ENCODE measurements at regions not wholly inside any gene's neighbourhood (a gene's known extent, or its start where the extent isn't known, plus 50 kb on each side); places are given as distances from the start of the nearest gene placed in this dataset.

- no peak for TF ChIP-seq CTCF (IDR thresholded peaks at IDR 0.05; ENCODE audit: borderline replicate concordance, control extremely low read depth, extremely low read depth, insufficient read depth, missing control alignments)
- no peak for DNase-seq (ENCODE audit: low spot score)
- in situ Hi-C loops (cut with MboI; ENCODE audit: low sequenced_read_pairs, unreplicated experiment) = no loop called here
Measured at GRCh38 chr13:99071666-99072065, 93.8 kb upstream of the DOCK9 start.

DNA sequence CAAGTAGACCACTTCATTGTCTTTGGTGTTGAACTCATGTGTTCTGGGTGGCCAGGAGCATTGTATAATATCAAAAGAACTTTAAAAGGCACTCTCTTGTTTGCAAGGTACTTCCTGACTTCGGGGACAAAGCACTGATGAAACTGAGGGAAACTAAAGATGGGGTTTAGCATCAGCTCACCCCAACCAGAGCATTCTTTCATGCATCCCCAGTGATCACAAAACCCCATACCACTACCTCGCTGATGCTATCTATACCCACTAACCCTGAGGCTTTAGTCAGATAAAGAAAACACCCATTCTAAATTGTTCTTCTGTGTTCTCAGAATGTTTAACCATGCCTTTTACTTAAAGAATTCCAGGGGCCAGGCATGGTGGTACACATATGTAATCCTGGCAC, 94.5 kb upstream of the DOCK9 start:
- no peak for DNase-seq (ENCODE audit: low spot score)
- no peak for TF ChIP-seq CTCF (IDR thresholded peaks at IDR 0.05; ENCODE audit: borderline replicate concordance, control extremely low read depth, extremely low read depth, insufficient read depth, missing control alignments)
- in situ Hi-C loops (cut with MboI; ENCODE audit: low sequenced_read_pairs, unreplicated experiment) = no loop called here

- no peak for TF ChIP-seq CTCF (IDR thresholded peaks at IDR 0.05; ENCODE audit: borderline replicate concordance, control extremely low read depth, extremely low read depth, insufficient read depth, missing control alignments)
- no peak for DNase-seq (ENCODE audit: low spot score)
- in situ Hi-C loops (cut with MboI; ENCODE audit: low sequenced_read_pairs, unreplicated experiment) = no loop called here
Measured at GRCh38 chr13:99072941-99073340, 95.1 kb upstream of the DOCK9 start.

DNA sequence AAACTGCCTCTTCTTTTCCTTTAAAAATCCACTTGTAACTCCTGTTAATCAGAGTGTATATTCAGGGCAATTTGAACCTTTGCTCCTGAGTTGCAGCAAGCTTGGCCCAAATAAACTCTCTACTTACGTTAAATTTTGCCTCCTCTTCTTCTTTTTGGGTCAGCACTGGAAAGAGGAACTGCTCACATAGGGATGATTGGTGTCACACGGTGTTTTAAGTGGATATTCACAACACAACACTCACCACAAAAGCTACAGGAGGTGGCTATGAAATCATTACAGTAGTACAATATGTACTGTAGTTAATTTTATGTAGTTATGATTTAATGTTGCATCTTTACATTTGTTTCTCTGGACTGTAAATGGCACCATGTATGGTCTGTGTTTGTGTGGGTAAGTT, 96.8 kb upstream of the DOCK9 start:
- DNase-seq (ENCODE audit: low spot score) = no peak
- in situ Hi-C loops (cut with MboI; ENCODE audit: low sequenced_read_pairs, unreplicated experiment) = no loop called here
- no peak for TF ChIP-seq CTCF (IDR thresholded peaks at IDR 0.05; ENCODE audit: borderline replicate concordance, control extremely low read depth, extremely low read depth, insufficient read depth, missing control alignments)

DNA sequence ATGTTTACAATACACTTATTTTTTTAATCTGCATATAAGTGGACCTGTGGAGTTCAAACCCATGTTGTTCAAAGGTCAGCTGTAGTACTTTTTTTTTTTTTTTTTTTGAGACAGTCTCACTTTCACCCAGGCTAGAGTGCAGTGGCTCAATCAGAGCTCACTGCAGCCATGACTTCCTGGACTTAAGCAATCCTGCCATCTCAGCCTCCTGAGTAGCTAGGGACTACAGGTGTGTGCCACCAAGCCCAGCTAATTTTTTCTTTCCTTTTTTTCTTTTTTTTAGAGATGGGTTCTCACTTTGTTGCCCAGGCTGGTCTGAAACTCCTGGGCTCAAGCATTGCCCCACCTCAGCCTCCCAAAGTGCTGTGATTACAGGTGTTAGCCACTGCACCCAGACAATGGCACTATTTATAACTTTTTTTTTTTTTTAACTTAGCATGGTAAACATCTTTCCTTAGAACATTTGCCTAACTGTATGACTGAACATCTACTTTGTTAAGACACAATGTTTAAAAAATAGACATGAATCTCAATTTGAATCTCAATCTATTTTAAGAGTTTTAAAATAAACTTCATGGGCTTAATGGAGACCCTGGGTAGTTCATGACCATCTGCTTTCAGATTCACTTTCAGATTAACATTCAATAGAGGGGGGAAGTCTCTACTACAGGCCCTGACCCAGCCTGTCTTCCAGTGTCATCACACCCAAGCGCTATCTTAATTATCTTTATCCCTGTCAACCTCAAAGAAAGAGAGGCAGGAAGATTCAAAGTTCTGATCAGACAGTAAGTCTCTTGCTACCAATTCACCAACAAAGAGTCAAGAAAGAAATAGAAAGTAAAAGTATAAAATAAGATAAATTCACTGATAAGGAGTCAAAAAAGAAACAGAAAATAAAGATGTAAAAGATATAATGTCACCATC, 97.7 kb upstream of the DOCK9 start:
- DNase-seq (ENCODE audit: low spot score) = peak; percentile 34
- in situ Hi-C loops (cut with MboI; ENCODE audit: low sequenced_read_pairs, unreplicated experiment) = no loop called here
- TF ChIP-seq CTCF (IDR thresholded peaks at IDR 0.05; ENCODE audit: borderline replicate concordance, control extremely low read depth, extremely low read depth, insufficient read depth, missing control alignments) = no peak

GRCh38 chr13:99078017-99078771, 100.3 kb upstream of the DOCK9 start:
- no peak for DNase-seq (ENCODE audit: low spot score)
- in situ Hi-C loops (cut with MboI; ENCODE audit: low sequenced_read_pairs, unreplicated experiment) = no loop called here
- TF ChIP-seq CTCF (IDR thresholded peaks at IDR 0.05; ENCODE audit: borderline replicate concordance, control extremely low read depth, extremely low read depth, insufficient read depth, missing control alignments) = no peak

Data from GM13976 (cell line).